ENCODE measurements at regions not wholly inside any gene's neighbourhood (a gene's known extent, or its start where the extent isn't known, plus 50 kb on each side); places are given as distances from the start of the nearest gene placed in this dataset.

DNA sequence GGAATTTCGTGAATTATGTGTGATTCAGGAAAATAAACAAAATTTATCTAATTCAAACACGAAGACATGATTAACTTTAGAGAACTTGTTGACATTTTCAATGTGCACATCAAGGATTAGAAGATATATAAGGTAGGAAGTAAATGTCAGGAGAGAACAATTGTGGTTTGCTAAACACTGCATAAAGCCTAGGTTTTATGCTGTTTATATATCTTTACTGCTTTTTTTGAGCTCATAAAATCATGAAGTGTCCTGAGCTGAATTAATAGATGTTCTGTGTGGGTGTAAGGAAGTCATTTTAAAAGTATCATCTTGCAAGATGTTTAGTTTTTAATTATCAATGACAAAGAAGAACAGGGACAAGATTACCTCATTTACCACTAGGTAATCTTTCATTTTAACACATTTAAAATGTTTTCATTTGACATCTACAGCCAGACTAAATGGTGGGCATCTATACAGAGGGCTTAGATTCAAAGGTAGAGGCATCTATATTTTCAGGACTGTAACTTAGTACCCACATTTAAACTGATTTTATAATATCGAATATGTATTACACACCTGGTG, 382.8 kb downstream of the ADAMTS20 start:
- TF ChIP-seq CTCF (IDR thresholded peaks at IDR 0.05; ENCODE audit: low read depth, low read length, missing input control) (no peak), RAD21 (IDR thresholded peaks at IDR 0.05) (no peak), SP1 (IDR thresholded peaks at IDR 0.05) (no peak)
- TF ChIP-seq, protein P1, sequence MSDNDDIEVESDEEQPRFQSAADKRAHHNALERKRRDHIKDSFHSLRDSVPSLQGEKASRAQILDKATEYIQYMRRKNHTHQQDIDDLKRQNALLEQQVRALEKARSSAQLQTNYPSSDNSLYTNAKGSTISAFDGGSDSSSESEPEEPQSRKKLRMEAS (IDR thresholded peaks at IDR 0.05): no peak
- TF ChIP-seq, protein P2, sequence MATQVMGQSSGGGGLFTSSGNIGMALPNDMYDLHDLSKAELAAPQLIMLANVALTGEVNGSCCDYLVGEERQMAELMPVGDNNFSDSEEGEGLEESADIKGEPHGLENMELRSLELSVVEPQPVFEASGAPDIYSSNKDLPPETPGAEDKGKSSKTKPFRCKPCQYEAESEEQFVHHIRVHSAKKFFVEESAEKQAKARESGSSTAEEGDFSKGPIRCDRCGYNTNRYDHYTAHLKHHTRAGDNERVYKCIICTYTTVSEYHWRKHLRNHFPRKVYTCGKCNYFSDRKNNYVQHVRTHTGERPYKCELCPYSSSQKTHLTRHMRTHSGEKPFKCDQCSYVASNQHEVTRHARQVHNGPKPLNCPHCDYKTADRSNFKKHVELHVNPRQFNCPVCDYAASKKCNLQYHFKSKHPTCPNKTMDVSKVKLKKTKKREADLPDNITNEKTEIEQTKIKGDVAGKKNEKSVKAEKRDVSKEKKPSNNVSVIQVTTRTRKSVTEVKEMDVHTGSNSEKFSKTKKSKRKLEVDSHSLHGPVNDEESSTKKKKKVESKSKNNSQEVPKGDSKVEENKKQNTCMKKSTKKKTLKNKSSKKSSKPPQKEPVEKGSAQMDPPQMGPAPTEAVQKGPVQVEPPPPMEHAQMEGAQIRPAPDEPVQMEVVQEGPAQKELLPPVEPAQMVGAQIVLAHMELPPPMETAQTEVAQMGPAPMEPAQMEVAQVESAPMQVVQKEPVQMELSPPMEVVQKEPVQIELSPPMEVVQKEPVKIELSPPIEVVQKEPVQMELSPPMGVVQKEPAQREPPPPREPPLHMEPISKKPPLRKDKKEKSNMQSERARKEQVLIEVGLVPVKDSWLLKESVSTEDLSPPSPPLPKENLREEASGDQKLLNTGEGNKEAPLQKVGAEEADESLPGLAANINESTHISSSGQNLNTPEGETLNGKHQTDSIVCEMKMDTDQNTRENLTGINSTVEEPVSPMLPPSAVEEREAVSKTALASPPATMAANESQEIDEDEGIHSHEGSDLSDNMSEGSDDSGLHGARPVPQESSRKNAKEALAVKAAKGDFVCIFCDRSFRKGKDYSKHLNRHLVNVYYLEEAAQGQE (IDR thresholded peaks at IDR 0.05): no peak
- TF ChIP-seq, protein P3, sequence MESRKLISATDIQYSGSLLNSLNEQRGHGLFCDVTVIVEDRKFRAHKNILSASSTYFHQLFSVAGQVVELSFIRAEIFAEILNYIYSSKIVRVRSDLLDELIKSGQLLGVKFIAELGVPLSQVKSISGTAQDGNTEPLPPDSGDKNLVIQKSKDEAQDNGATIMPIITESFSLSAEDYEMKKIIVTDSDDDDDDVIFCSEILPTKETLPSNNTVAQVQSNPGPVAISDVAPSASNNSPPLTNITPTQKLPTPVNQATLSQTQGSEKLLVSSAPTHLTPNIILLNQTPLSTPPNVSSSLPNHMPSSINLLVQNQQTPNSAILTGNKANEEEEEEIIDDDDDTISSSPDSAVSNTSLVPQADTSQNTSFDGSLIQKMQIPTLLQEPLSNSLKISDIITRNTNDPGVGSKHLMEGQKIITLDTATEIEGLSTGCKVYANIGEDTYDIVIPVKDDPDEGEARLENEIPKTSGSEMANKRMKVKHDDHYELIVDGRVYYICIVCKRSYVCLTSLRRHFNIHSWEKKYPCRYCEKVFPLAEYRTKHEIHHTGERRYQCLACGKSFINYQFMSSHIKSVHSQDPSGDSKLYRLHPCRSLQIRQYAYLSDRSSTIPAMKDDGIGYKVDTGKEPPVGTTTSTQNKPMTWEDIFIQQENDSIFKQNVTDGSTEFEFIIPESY (IDR thresholded peaks at IDR 0.05): no peak

Measured in liver (tissue), 3 donors.